ENCODE measurements at regions not wholly inside any gene's neighbourhood (a gene's known extent, or its start where the extent isn't known, plus 50 kb on each side); places are given as distances from the start of the nearest gene placed in this dataset.
"Not testable (repeated sequence)": the region's sequence is repeated elsewhere in the genome, so short reads cannot be mapped to it uniquely, and the experiment has no call there.

DNA sequence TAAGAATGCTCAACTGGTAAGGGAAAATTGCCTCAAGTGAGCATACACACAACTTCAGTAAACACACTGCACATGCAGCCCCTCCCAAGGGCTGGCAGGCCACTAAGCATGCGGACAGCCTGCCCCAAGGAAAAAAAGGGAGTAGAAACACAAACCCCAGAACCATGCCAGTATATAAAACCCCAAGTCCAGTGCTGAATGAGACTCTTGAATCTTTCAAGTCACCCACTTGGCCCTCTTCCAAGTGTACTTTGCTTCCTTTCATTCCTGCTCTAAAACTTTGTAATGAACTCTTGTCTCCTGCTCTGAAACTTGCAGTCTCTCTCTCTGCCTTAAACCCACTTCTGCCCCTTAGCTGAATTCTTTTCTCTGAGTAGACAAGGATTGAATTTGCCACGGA is 736.4 kb downstream of the RNF144A start:
- WGBS, result 88% methylated on average over 1 of the region's 2 CpGs
- Histone ChIP-seq H3K79me1 (replicated peaks; ENCODE audit: low read length, poor library complexity, severe bottlenecking) (no peaks in the 10 kb centered on the region), H3K14ac (ENCODE audit: low read length in 2 of 2) (no peak overlapping the region), H2BK5ac (ENCODE audit: low read depth, low read length, poor library complexity, severe bottlenecking) (no peak overlapping the region), H3K23ac (ENCODE audit: low read length in 2 of 2) (no peak overlapping the region), H3K4me3 (ENCODE audit: insufficient read depth in 1 of 2, low read depth in 1 of 2, low read length in 2 of 2) (no peak overlapping the region), H4K8ac (ENCODE audit: low read length) (no peak overlapping the region), H3K4me1 (ENCODE audit: control insufficient read depth, insufficient read depth, low read depth, low read length) (no peaks in the 10 kb centered on the region), H3K36me3 (ENCODE audit: control insufficient read depth in 1 of 2, insufficient read depth in 2 of 2, low read depth in 1 of 2, low read length in 2 of 2) (no peaks in the 10 kb centered on the region), H3K4me2 (ENCODE audit: low read length, poor library complexity, severe bottlenecking) (no peak overlapping the region), H3K27ac (ENCODE audit: low read length, poor library complexity, severe bottlenecking) (no peak overlapping the region), H3K27me3 (ENCODE audit: control insufficient read depth in 1 of 2, insufficient read depth in 1 of 2, low read length in 2 of 2) (no peaks in the 10 kb centered on the region), H4K91ac (ENCODE audit: low read length) (no peak overlapping the region), H3K4ac (ENCODE audit: low read depth in 1 of 2, low read length in 2 of 2) (no peak overlapping the region), H2BK12ac (ENCODE audit: low read length in 2 of 2) (no peak overlapping the region), H2BK120ac (ENCODE audit: low read depth, low read length) (no peak overlapping the region), H3K9me3 (ENCODE audit: control insufficient read depth, low read length) (peaks cover 3% of the 10 kb centered on the region), H3K18ac (ENCODE audit: low read depth in 1 of 2, low read length in 2 of 2) (no peak overlapping the region), H2BK15ac (ENCODE audit: low read depth, poor library complexity, severe bottlenecking) (no peak overlapping the region), H2AFZ (ENCODE audit: low read depth, low read length) (no peak overlapping the region), H3K9ac (ENCODE audit: low read length) (no peak overlapping the region), H2AK5ac (ENCODE audit: low read length, severe bottlenecking) (no peak overlapping the region)
- DNase-seq, result no peak

- no peak for DNase-seq
- H3K4me1 ChIP-seq (ENCODE audit: control insufficient read depth, insufficient read depth, low read depth, low read length), result no peaks in the 10 kb centered on the region
- no peak overlapping the region for H2BK5ac ChIP-seq (ENCODE audit: low read depth, low read length, poor library complexity, severe bottlenecking)
- H3K27ac ChIP-seq (ENCODE audit: low read length, poor library complexity, severe bottlenecking), result no peak overlapping the region
- no peaks in the 10 kb centered on the region for H3K36me3 ChIP-seq (ENCODE audit: control insufficient read depth in 1 of 2, insufficient read depth in 2 of 2, low read depth in 1 of 2, low read length in 2 of 2)
- no peaks in the 10 kb centered on the region for H3K79me1 ChIP-seq (replicated peaks; ENCODE audit: low read length, poor library complexity, severe bottlenecking)
- no peak overlapping the region for H3K18ac ChIP-seq (ENCODE audit: low read depth in 1 of 2, low read length in 2 of 2)
- no peak overlapping the region for H2BK12ac ChIP-seq (ENCODE audit: low read length in 2 of 2)
- no peak overlapping the region for H2BK15ac ChIP-seq (ENCODE audit: low read depth, poor library complexity, severe bottlenecking)
- no CpG with 5 or more reads among the region's 2 CpGs for WGBS
- H4K91ac ChIP-seq (ENCODE audit: low read length), result no peak overlapping the region
- no peak overlapping the region for H3K4me2 ChIP-seq (ENCODE audit: low read length, poor library complexity, severe bottlenecking)
- no peak overlapping the region for H2AK5ac ChIP-seq (ENCODE audit: low read length, severe bottlenecking)
- no peak overlapping the region for H3K23ac ChIP-seq (ENCODE audit: low read length in 2 of 2)
- no peak overlapping the region for H2BK120ac ChIP-seq (ENCODE audit: low read depth, low read length)
- H3K4ac ChIP-seq (ENCODE audit: low read depth in 1 of 2, low read length in 2 of 2), result no peak overlapping the region
- H2AFZ ChIP-seq (ENCODE audit: low read depth, low read length), result no peak overlapping the region
- no peak overlapping the region for H3K4me3 ChIP-seq (ENCODE audit: insufficient read depth in 1 of 2, low read depth in 1 of 2, low read length in 2 of 2)
- H3K9me3 ChIP-seq (ENCODE audit: control insufficient read depth, low read length), result peaks cover 3% of the 10 kb centered on the region
- H3K27me3 ChIP-seq (ENCODE audit: control insufficient read depth in 1 of 2, insufficient read depth in 1 of 2, low read length in 2 of 2), result no peaks in the 10 kb centered on the region
- H3K14ac ChIP-seq (ENCODE audit: low read length in 2 of 2), result no peak overlapping the region
- no peak overlapping the region for H4K8ac ChIP-seq (ENCODE audit: low read length)
- H3K9ac ChIP-seq (ENCODE audit: low read length), result no peak overlapping the region
Observed at GRCh38 chr2:7655629-7656028, 738.4 kb downstream of the RNF144A start.

GRCh38 chr2:7657526-7657925 is 740.3 kb downstream of the RNF144A start:
- H4K91ac ChIP-seq (ENCODE audit: low read length); H3K27me3 ChIP-seq (ENCODE audit: control insufficient read depth in 1 of 2, insufficient read depth in 1 of 2, low read length in 2 of 2); H3K79me1 ChIP-seq (replicated peaks; ENCODE audit: low read length, poor library complexity, severe bottlenecking); H3K36me3 ChIP-seq (ENCODE audit: control insufficient read depth in 1 of 2, insufficient read depth in 2 of 2, low read depth in 1 of 2, low read length in 2 of 2); H3K14ac ChIP-seq (ENCODE audit: low read length in 2 of 2); H3K4me3 ChIP-seq (ENCODE audit: insufficient read depth in 1 of 2, low read depth in 1 of 2, low read length in 2 of 2); H2AFZ ChIP-seq (ENCODE audit: low read depth, low read length); H2AK5ac ChIP-seq (ENCODE audit: low read length, severe bottlenecking); H2BK5ac ChIP-seq (ENCODE audit: low read depth, low read length, poor library complexity, severe bottlenecking); H3K4me1 ChIP-seq (ENCODE audit: control insufficient read depth, insufficient read depth, low read depth, low read length); H3K9ac ChIP-seq (ENCODE audit: low read length); H3K4me2 ChIP-seq (ENCODE audit: low read length, poor library complexity, severe bottlenecking); H3K23ac ChIP-seq (ENCODE audit: low read length in 2 of 2); H2BK120ac ChIP-seq (ENCODE audit: low read depth, low read length); H2BK12ac ChIP-seq (ENCODE audit: low read length in 2 of 2); DNase-seq; H3K9me3 ChIP-seq (ENCODE audit: control insufficient read depth, low read length); H3K4ac ChIP-seq (ENCODE audit: low read depth in 1 of 2, low read length in 2 of 2); H3K27ac ChIP-seq (ENCODE audit: low read length, poor library complexity, severe bottlenecking); H3K18ac ChIP-seq (ENCODE audit: low read depth in 1 of 2, low read length in 2 of 2); H4K8ac ChIP-seq (ENCODE audit: low read length); H2BK15ac ChIP-seq (ENCODE audit: low read depth, poor library complexity, severe bottlenecking): not testable (repeated sequence)
- WGBS, result 93% methylated on average over 2 of the region's 2 CpGs

- Histone ChIP-seq H4K8ac (ENCODE audit: low read length) (no peak overlapping the region), H2BK120ac (ENCODE audit: low read depth, low read length) (no peak overlapping the region), H3K14ac (ENCODE audit: low read length in 2 of 2) (peak overlapping the region in 1 of 2 experiments; percentile 7), H3K9me3 (ENCODE audit: control insufficient read depth, low read length) (no peaks in the 10 kb centered on the region), H3K23ac (ENCODE audit: low read length in 2 of 2) (no peak overlapping the region), H3K4me3 (ENCODE audit: insufficient read depth in 1 of 2, low read depth in 1 of 2, low read length in 2 of 2) (no peak overlapping the region), H3K36me3 (ENCODE audit: control insufficient read depth in 1 of 2, insufficient read depth in 2 of 2, low read depth in 1 of 2, low read length in 2 of 2) (no peaks in the 10 kb centered on the region), H3K4me2 (ENCODE audit: low read length, poor library complexity, severe bottlenecking) (no peak overlapping the region), H4K91ac (ENCODE audit: low read length) (no peak overlapping the region), H2AK5ac (ENCODE audit: low read length, severe bottlenecking) (no peak overlapping the region), H3K4me1 (ENCODE audit: control insufficient read depth, insufficient read depth, low read depth, low read length) (no peaks in the 10 kb centered on the region), H3K27me3 (ENCODE audit: control insufficient read depth in 1 of 2, insufficient read depth in 1 of 2, low read length in 2 of 2) (no peaks in the 10 kb centered on the region), H2BK15ac (ENCODE audit: low read depth, poor library complexity, severe bottlenecking) (no peak overlapping the region), H3K79me1 (replicated peaks; ENCODE audit: low read length, poor library complexity, severe bottlenecking) (no peaks in the 10 kb centered on the region), H2BK5ac (ENCODE audit: low read depth, low read length, poor library complexity, severe bottlenecking) (no peak overlapping the region), H3K27ac (ENCODE audit: low read length, poor library complexity, severe bottlenecking) (no peak overlapping the region), H3K18ac (ENCODE audit: low read depth in 1 of 2, low read length in 2 of 2) (no peak overlapping the region), H2BK12ac (ENCODE audit: low read length in 2 of 2) (no peak overlapping the region), H2AFZ (ENCODE audit: low read depth, low read length) (no peak overlapping the region), H3K9ac (ENCODE audit: low read length) (no peak overlapping the region), H3K4ac (ENCODE audit: low read depth in 1 of 2, low read length in 2 of 2) (no peak overlapping the region)
- no peak for DNase-seq
- WGBS, result 89% methylated on average over 12 of the region's 12 CpGs
Observed at GRCh38 chr2:7658486-7658885, 741.3 kb downstream of the RNF144A start.

Measured in mesenchymal stem cell (in vitro differentiated cells and primary cell).